GM23248 (cell line): ENCODE measurements at regions not wholly inside any gene's neighbourhood (a gene's known extent, or its start where the extent isn't known, plus 50 kb on each side); places are given as distances from the start of the nearest gene placed in this dataset.

Experiments
- EZH2 ChIP-seq: fragments of 200-600 bp; sonication (generic); IDR thresholded peaks from 2 replicates; pipeline ENCODE4 v1.6.1; 2018; ENCODE audit warnings: antibody characterized with exemption, mild to moderate bottlenecking; ENCODE audit not compliant: insufficient read depth, poor library complexity, severe bottlenecking
- EZH2phosphoT487 ChIP-seq: fragments of 200-600 bp; sonication (generic); IDR thresholded peaks from 2 replicates; pipeline ENCODE4 v1.6.1; 2018; ENCODE audit warnings: antibody characterized with exemption, moderate library complexity, mild to moderate bottlenecking, low read depth; ENCODE audit not compliant: insufficient read depth

GRCh38 chr17:72369366-72369765 lies 248.5 kb downstream of the SOX9 start:
- no peak for TF ChIP-seq EZH2
- TF ChIP-seq EZH2phosphoT487 = no peak
